Activated T-cell treated with anti-CD3 and anti-CD28 coated beads for 1 hour (primary cell): ENCODE measurements at regions not wholly inside any gene's neighbourhood (a gene's known extent, or its start where the extent isn't known, plus 50 kb on each side); places are given as distances from the start of the nearest gene placed in this dataset.

ENCODE experiments used
- DNase-seq: peaks from one replicate; pipeline ENCODE4 v3.0.0-alpha.2; 2020; ENCODE audit warnings: low read depth

DNA sequence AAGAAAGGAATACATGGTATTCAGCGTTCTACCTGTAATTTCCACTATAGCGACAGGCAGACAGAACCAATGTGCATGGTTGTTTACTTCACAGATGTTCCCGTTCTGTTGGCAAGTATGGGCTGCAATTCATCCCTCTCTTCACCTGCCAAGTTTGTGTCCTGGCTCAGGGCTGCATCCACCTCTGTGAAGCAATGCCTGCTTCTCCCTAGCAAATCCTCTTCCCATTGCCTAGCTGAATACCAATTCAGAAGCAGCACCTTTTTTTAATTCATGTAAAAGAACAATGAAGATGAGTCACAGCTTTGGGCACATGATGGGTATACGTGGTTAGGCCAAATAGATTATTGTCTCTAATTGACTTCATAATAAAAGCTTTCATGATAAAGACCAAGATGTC lies 54.7 kb upstream of the LRATD1 start:
- DNase-seq, result no peak
